ENCODE measurements at regions not wholly inside any gene's neighbourhood (a gene's known extent, or its start where the extent isn't known, plus 50 kb on each side); places are given as distances from the start of the nearest gene placed in this dataset.

- TF ChIP-seq CTCF (IDR thresholded peaks at IDR 0.05), result no peak
- no peak for TF ChIP-seq POLR2A (IDR thresholded peaks at IDR 0.05)
- no peak for TF ChIP-seq POLR2AphosphoS5 (IDR thresholded peaks at IDR 0.05)
- no peak for TF ChIP-seq EP300 (IDR thresholded peaks at IDR 0.05)
Measured at GRCh38 chr13:81106348-81106747, 765.4 kb upstream of the SPRY2 start.

All from gastroesophageal sphincter (tissue), 3 donors.